GM23338 (cell line): ENCODE measurements at regions not wholly inside any gene's neighbourhood (a gene's known extent, or its start where the extent isn't known, plus 50 kb on each side); places are given as distances from the start of the nearest gene placed in this dataset.

Experiments
- ATAC-seq: fragments of 200-7000 bp; cut with Tn5 transposase; 3 replicates; pipeline ENCODE4 v1.9.1; 2020
- DNase-seq: peaks from one replicate; pipeline ENCODE4 v3.0.0-alpha.2; 2015; ENCODE audit warnings: low spot score
- H2AFZ ChIP-seq: fragments of 200-600 bp; sonication (generic); 2 replicates; pipeline ENCODE4 v1.8.0; 2016; ENCODE audit warnings: antibody characterized with exemption, mild to moderate bottlenecking, moderate library complexity
- H3F3A ChIP-seq: fragments of 200-600 bp; sonication (generic); replicated peaks from 2 replicates; pipeline ENCODE4 v1.8.0; 2017; ENCODE audit warnings: antibody characterized with exemption, mixed run types, low read depth
- H3K27ac ChIP-seq: fragments of 200-600 bp; sonication (generic); 2 replicates; pipeline ENCODE4 v1.6.1; 2016; ENCODE audit warnings: low read depth
- H3K27me3 ChIP-seq: fragments of 200-600 bp; sonication (generic); 2 replicates; pipeline ENCODE4 v1.8.0; 2016; ENCODE audit warnings: mild to moderate bottlenecking, mixed run types, moderate library complexity; ENCODE audit not compliant: insufficient read depth
- H3K36me3 ChIP-seq: fragments of 200-600 bp; sonication (generic); 2 replicates; pipeline ENCODE4 v1.8.0; 2016; ENCODE audit warnings: mild to moderate bottlenecking; ENCODE audit not compliant: insufficient read depth
- H3K4me1 ChIP-seq: fragments of 200-600 bp; sonication (generic); 2 replicates; pipeline ENCODE4 v1.8.0; 2016; ENCODE audit warnings: mild to moderate bottlenecking, moderate library complexity; ENCODE audit not compliant: insufficient read depth
- H3K4me2 ChIP-seq: fragments of 200-600 bp; sonication (generic); 2 replicates; pipeline ENCODE4 v1.7.1; 2017; ENCODE audit warnings: mixed run types
- H3K4me3 ChIP-seq: fragments of 200-600 bp; sonication (generic); 2 replicates; pipeline ENCODE4 v1.6.1; 2016; ENCODE audit warnings: mixed run types
- H3K79me2 ChIP-seq: fragments of 200-600 bp; sonication (generic); replicated peaks from 2 replicates; pipeline ENCODE4 v1.8.0; 2017; ENCODE audit warnings: mild to moderate bottlenecking; ENCODE audit not compliant: insufficient read depth
- H3K9me2 ChIP-seq: fragments of 200-600 bp; sonication (generic); 2 replicates; pipeline ENCODE4 v1.8.0; 2017; ENCODE audit not compliant: insufficient read depth
- H4K20me1 ChIP-seq: fragments of 200-600 bp; sonication (generic); replicated peaks from 2 replicates; pipeline ENCODE4 v1.8.0; 2017; ENCODE audit warnings: mild to moderate bottlenecking; ENCODE audit not compliant: insufficient read depth
- H3K27ac Mint-ChIP-seq: 2 replicates; pipeline ENCODE4 v1.8.0; 2020; ENCODE audit warnings: inconsistent platforms, mild to moderate bottlenecking, moderate library complexity, mixed read lengths
- H3K27me3 Mint-ChIP-seq: 3 replicates; pipeline ENCODE4 v1.8.0; 2022; ENCODE audit warnings: low read depth, mild to moderate bottlenecking, moderate library complexity, mixed read lengths, inconsistent platforms; ENCODE audit not compliant: insufficient read depth, poor library complexity
- H3K36me3 Mint-ChIP-seq: 3 replicates; pipeline ENCODE4 v1.8.0; 2021; ENCODE audit warnings: low read depth, mild to moderate bottlenecking, inconsistent platforms, moderate library complexity, mixed read lengths
- H3K4me1 Mint-ChIP-seq: 3 replicates; pipeline ENCODE4 v1.8.0; 2020; ENCODE audit warnings: mild to moderate bottlenecking, inconsistent platforms, mixed read lengths
- H3K4me3 Mint-ChIP-seq: 3 replicates; pipeline ENCODE4 v1.8.0; 2021; ENCODE audit warnings: moderate library complexity, mild to moderate bottlenecking, inconsistent platforms, mixed read lengths
- H3K9me3 Mint-ChIP-seq: 3 replicates; pipeline ENCODE4 v1.8.0; 2020; ENCODE audit warnings: moderate library complexity, mild to moderate bottlenecking, inconsistent platforms, mixed read lengths
- NANOG ChIP-seq: IDR thresholded peaks from 2 replicates; pipeline ENCODE4 v1.6.1; 2016; ENCODE audit warnings: antibody characterized with exemption, borderline replicate concordance
- STAT1 ChIP-seq: IDR thresholded peaks from one replicate; pipeline ENCODE4 v1.6.1; 2016; ENCODE audit warnings: antibody characterized with exemption; ENCODE audit not compliant: unreplicated experiment
- ZNF114 ChIP-seq: fragments of 250-450 bp; sonication (Bioruptor Pico); IDR thresholded peaks from 2 replicates; pipeline ENCODE4 v1.5.0; 2020; ENCODE audit warnings: mild to moderate bottlenecking, moderate library complexity
- ZNF331 ChIP-seq: fragments of 250-450 bp; sonication (Bioruptor Pico); IDR thresholded peaks from 2 replicates; pipeline ENCODE4 v1.5.0; 2020; ENCODE audit warnings: low read depth, mild to moderate bottlenecking, moderate library complexity
- TF ChIP-seq, protein P1 (sequence below): IDR thresholded peaks from one replicate; pipeline ENCODE4 v1.6.1; 2018; ENCODE audit warnings: antibody characterized with exemption; ENCODE audit not compliant: unreplicated experiment
- TF ChIP-seq, protein P2 (sequence below): IDR thresholded peaks from 2 replicates; pipeline ENCODE4 v1.6.1; 2016; ENCODE audit warnings: antibody characterized with exemption
- TF ChIP-seq, protein P3 (sequence below), 2 experiments: fragments of 200-600 bp in 1 of 2; sonication (generic) in 1 of 2; conservative IDR thresholded peaks; 2 replicates each; pipeline versions ENCODE4 v1.5.1 to v1.6.1; 2016 to 2017; ENCODE audit warnings: antibody characterized with exemption in 2 of 2, low read depth in 2 of 2, mild to moderate bottlenecking in 2 of 2, moderate library complexity in 1 of 2

DNA sequence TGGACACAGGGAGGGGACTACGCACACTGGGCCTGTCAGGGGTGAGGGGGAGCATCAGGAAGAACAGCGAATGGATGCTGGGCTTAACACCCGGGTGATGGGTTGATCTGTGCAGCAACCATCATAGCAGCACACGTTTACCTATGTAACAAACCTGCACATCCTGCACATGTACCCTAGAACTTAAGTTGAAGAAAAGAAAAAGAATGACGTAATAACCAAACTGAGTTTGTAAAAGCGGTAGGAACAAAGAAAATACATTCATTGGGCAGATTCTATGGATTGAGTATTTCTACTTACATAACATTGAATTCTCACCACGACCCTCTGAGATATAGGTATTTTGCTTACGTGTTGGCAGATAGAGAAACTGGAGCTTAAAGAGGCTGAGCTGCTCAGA, 468.4 kb downstream of the TTLL7 start (continued):
- TF ChIP-seq ZNF331 (CRISPR knock-in tag) = no peak

DNA sequence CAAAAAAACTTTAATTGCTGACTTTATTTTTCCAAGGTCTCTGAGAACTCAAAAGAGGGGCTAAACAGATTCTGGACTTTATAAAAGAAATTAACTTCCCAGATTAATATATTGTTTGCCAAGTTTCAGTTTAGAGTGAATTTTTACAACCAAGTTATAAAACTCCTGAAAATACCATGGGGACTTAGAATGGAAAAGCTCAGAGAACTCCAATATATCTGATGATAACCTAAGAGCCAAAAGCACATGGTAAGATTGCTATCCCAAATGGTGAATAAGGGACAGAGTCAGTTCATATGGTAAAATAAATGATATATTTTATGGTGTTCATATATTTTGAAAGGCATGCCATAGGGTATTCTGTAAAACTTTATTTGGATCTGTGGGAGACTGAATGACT, 470.9 kb downstream of the TTLL7 start:
- Histone ChIP-seq H3K4me2 (no peak overlapping the region), H4K20me1 (no peaks in the 10 kb centered on the region), H3K79me2 (no peaks in the 10 kb centered on the region), H3K9me2 (no peaks in the 10 kb centered on the region), H2AFZ (no peak overlapping the region), H3K4me3 (no peak overlapping the region), H3F3A (no peaks in the 10 kb centered on the region), H3K27ac (no peak overlapping the region), H3K36me3 (no peaks in the 10 kb centered on the region), H3K4me1 (no peaks in the 10 kb centered on the region), H3K27me3 (no peaks in the 10 kb centered on the region)
- no peak for ATAC-seq
- TF ChIP-seq, protein P1, sequence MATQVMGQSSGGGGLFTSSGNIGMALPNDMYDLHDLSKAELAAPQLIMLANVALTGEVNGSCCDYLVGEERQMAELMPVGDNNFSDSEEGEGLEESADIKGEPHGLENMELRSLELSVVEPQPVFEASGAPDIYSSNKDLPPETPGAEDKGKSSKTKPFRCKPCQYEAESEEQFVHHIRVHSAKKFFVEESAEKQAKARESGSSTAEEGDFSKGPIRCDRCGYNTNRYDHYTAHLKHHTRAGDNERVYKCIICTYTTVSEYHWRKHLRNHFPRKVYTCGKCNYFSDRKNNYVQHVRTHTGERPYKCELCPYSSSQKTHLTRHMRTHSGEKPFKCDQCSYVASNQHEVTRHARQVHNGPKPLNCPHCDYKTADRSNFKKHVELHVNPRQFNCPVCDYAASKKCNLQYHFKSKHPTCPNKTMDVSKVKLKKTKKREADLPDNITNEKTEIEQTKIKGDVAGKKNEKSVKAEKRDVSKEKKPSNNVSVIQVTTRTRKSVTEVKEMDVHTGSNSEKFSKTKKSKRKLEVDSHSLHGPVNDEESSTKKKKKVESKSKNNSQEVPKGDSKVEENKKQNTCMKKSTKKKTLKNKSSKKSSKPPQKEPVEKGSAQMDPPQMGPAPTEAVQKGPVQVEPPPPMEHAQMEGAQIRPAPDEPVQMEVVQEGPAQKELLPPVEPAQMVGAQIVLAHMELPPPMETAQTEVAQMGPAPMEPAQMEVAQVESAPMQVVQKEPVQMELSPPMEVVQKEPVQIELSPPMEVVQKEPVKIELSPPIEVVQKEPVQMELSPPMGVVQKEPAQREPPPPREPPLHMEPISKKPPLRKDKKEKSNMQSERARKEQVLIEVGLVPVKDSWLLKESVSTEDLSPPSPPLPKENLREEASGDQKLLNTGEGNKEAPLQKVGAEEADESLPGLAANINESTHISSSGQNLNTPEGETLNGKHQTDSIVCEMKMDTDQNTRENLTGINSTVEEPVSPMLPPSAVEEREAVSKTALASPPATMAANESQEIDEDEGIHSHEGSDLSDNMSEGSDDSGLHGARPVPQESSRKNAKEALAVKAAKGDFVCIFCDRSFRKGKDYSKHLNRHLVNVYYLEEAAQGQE = no peak
- TF ChIP-seq, protein P2, sequence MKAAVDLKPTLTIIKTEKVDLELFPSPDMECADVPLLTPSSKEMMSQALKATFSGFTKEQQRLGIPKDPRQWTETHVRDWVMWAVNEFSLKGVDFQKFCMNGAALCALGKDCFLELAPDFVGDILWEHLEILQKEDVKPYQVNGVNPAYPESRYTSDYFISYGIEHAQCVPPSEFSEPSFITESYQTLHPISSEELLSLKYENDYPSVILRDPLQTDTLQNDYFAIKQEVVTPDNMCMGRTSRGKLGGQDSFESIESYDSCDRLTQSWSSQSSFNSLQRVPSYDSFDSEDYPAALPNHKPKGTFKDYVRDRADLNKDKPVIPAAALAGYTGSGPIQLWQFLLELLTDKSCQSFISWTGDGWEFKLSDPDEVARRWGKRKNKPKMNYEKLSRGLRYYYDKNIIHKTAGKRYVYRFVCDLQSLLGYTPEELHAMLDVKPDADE = no peak
- no peak for TF ChIP-seq NANOG
- TF ChIP-seq, protein P3, sequence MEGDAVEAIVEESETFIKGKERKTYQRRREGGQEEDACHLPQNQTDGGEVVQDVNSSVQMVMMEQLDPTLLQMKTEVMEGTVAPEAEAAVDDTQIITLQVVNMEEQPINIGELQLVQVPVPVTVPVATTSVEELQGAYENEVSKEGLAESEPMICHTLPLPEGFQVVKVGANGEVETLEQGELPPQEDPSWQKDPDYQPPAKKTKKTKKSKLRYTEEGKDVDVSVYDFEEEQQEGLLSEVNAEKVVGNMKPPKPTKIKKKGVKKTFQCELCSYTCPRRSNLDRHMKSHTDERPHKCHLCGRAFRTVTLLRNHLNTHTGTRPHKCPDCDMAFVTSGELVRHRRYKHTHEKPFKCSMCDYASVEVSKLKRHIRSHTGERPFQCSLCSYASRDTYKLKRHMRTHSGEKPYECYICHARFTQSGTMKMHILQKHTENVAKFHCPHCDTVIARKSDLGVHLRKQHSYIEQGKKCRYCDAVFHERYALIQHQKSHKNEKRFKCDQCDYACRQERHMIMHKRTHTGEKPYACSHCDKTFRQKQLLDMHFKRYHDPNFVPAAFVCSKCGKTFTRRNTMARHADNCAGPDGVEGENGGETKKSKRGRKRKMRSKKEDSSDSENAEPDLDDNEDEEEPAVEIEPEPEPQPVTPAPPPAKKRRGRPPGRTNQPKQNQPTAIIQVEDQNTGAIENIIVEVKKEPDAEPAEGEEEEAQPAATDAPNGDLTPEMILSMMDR (conservative IDR thresholded peaks at IDR 0.05; ENCODE audit: low read depth in 2 of 2) = no peak
- Mint-ChIP-seq H3K27me3 (no peaks in the 10 kb centered on the region), H3K36me3 (no peaks in the 10 kb centered on the region), H3K9me3 (no peaks in the 10 kb centered on the region), H3K27ac (no peak overlapping the region), H3K4me1 (no peaks in the 10 kb centered on the region; the same call in 2 of the 3 replicates), H3K4me3 (no peak overlapping the region)
- DNase-seq = no peak

DNA sequence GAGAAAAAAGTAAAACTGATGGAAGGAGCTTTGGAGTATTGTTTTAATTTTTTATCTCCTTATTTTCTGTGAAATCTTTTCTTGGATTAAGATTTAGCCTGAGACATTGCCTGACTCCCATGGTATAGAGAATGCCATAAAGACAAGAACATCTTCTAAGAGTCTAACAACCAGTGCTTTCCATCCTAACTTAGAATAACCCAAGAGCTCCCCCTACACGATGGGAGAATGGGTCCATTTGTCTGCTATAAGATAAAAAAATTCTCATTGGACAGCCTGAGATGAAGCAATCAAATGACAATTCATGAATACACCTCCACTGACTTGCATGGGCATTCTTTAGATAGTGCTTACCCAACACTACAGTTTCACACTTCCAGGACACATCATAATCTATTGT, 478.1 kb downstream of the TTLL7 start:
- H3K4me3 ChIP-seq = no peak overlapping the region
- no peak overlapping the region for H3K27ac ChIP-seq
- Mint-ChIP-seq H3K27me3 (no peaks in the 10 kb centered on the region), H3K9me3 (no peaks in the 10 kb centered on the region), H3K36me3 (no peaks in the 10 kb centered on the region), H3K4me1 (no peaks in the 10 kb centered on the region), H3K4me3 (no peak overlapping the region), H3K27ac (no peak overlapping the region)
- no peaks in the 10 kb centered on the region for H3K36me3 ChIP-seq
- no peaks in the 10 kb centered on the region for H3K27me3 ChIP-seq
- H3K9me2 ChIP-seq = peaks cover 10% of the 10 kb centered on the region; the same call in 1 of the 2 replicates
- no peaks in the 10 kb centered on the region for H3K4me1 ChIP-seq
- TF ChIP-seq, protein P3 (conservative IDR thresholded peaks at IDR 0.05; ENCODE audit: low read depth in 2 of 2) = peak in 1 of 2 experiments; percentile 28; a peak in 3 of 4 replicates
- TF ChIP-seq STAT1 (no peak), ZNF114 (CRISPR knock-in tag) (no peak)
- no peaks in the 10 kb centered on the region for H3F3A ChIP-seq
- DNase-seq (no peak), ATAC-seq (no peak)
- H4K20me1 ChIP-seq = no peaks in the 10 kb centered on the region
- no peak overlapping the region for H3K4me2 ChIP-seq
- H2AFZ ChIP-seq = no peak overlapping the region
- no peaks in the 10 kb centered on the region for H3K79me2 ChIP-seq
